NB4 (cell line): ENCODE measurements at regions not wholly inside any gene's neighbourhood (a gene's known extent, or its start where the extent isn't known, plus 50 kb on each side); places are given as distances from the start of the nearest gene placed in this dataset.

Experiments used
- CTCF ChIP-seq: IDR thresholded peaks from one replicate; pipeline ENCODE4 v1.5.1; 2012; ENCODE audit warnings: low read depth, low read length
- MYC ChIP-seq: IDR thresholded peaks from 2 replicates; pipeline ENCODE4 v1.6.1; 2011; ENCODE audit warnings: low read depth, low read length
- POLR2A ChIP-seq: IDR thresholded peaks from 2 replicates; pipeline ENCODE4 v1.6.1; 2011; ENCODE audit warnings: mild to moderate bottlenecking; ENCODE audit not compliant: insufficient read length; ENCODE audit errors: extremely low read depth

- no peak for TF ChIP-seq MYC
- no peak for TF ChIP-seq POLR2A
- TF ChIP-seq CTCF: no peak
These were observed 304.1 kb downstream of the FAM72C start for GRCh38 chr1:143667730-143668129.
